K562 (cell line): ENCODE measurements at regions not wholly inside any gene's neighbourhood (a gene's known extent, or its start where the extent isn't known, plus 50 kb on each side); places are given as distances from the start of the nearest gene placed in this dataset.

ENCODE experiments used
- ATAC-seq: fragments of 200-7000 bp; cut with Tn5 transposase; 3 replicates; pipeline ENCODE4 v1.9.1; 2020; ENCODE audit warnings: moderate library complexity
- BruUV-seq: library from RNA; stranded (reverse); fragments of 400-500 nt; replicated peaks from 2 replicates; lab custom pipeline; 2021; lab: Mats Ljungman, UMichigan
- CTCF ChIA-PET: fragments of 300-600 bp; formaldehyde crosslinking; extraction: SDS; loops from one replicate; lab custom pipeline; 2021; ENCODE audit warnings: low intra/inter-chr PET ratio; lab: Yijun Ruan, JAX
- POLR2A ChIA-PET: fragments of 300-600, 350-650 bp; sonication (Branson Sonifier 250); formaldehyde crosslinking; extraction: SDS; loops from one replicate; lab custom pipeline; 2021; ENCODE audit warnings: antibody characterized with exemption, inconsistent platforms; lab: Yijun Ruan, JAX
- DNase-seq, 4 experiments: peaks; one replicate each; pipeline versions ENCODE4 v3.0.0 to v3.0.0-alpha.2; 2011 to 2018; ENCODE audit warnings: low spot score in 3 of 4, mixed read lengths in 3 of 4; ENCODE audit errors: extremely low read depth in 1 of 4
- FAIRE-seq: peaks from 2 replicates; lab custom pipeline; 2011; peaks lifted over from hg19 to GRCh38; lab: Jason Lieb, UNC
- H2AFZ ChIP-seq: 2 replicates; pipeline ENCODE4 v1.6.0; 2011; ENCODE audit warnings: low read depth, low read length, control low read depth, inconsistent platforms
- H3K27ac ChIP-seq: fragments of 200-600 bp; 3 replicates; pipeline ENCODE4 v1.8.0; 2011; ENCODE audit warnings: low read depth, mild to moderate bottlenecking, control low read depth, inconsistent platforms, low read length, moderate library complexity, mixed read lengths; ENCODE audit errors: extremely low read depth
- H3K27me3 ChIP-seq, 2 experiments: fragments of 300-600 bp in 1 of 2; 2 replicates in 1 of 2; 3 replicates in 1 of 2; pipeline versions ENCODE4 v1.6.0 to v1.8.0; 2011; ENCODE audit warnings: inconsistent platforms in 2 of 2, low read length in 2 of 2, mild to moderate bottlenecking in 1 of 2, mixed read lengths in 1 of 2, moderate library complexity in 1 of 2; ENCODE audit not compliant: control insufficient read depth in 2 of 2, insufficient read depth in 2 of 2
- H3K36me3 ChIP-seq: fragments of 300-600 bp; 3 replicates; pipeline ENCODE4 v1.8.0; 2011; ENCODE audit warnings: mild to moderate bottlenecking, low read length, inconsistent platforms; ENCODE audit not compliant: control insufficient read depth, insufficient read depth
- H3K4me1 ChIP-seq, 2 experiments: fragments of 200-600 bp in 1 of 2; replicated peaks in 1 of 2; 2 replicates in 1 of 2; 3 replicates in 1 of 2; pipeline versions ENCODE4 v1.5.1 to v1.8.0; 2011; ENCODE audit warnings: inconsistent platforms in 2 of 2, low read length in 2 of 2, mild to moderate bottlenecking in 1 of 2, mixed read lengths in 1 of 2, moderate library complexity in 1 of 2; ENCODE audit not compliant: control insufficient read depth in 2 of 2, insufficient read depth in 2 of 2
- H3K4me2 ChIP-seq: 2 replicates; pipeline ENCODE4 v1.6.1; 2011; ENCODE audit warnings: low read length, control low read depth, inconsistent platforms, mixed read lengths; ENCODE audit not compliant: insufficient read depth
- H3K4me3 ChIP-seq: fragments of 200-600 bp; sonication (generic), shearing (Covaris generic); 2 replicates; pipeline ENCODE4 v1.5.1; 2016; ENCODE audit warnings: control low read depth, inconsistent platforms
- H3K79me2 ChIP-seq: fragments of 200-600 bp; 3 replicates; pipeline ENCODE4 v1.8.0; 2011; ENCODE audit warnings: low read length, inconsistent platforms; ENCODE audit not compliant: control insufficient read depth, insufficient read depth
- H3K9ac ChIP-seq, 2 experiments: 2 replicates each; pipeline versions ENCODE4 v1.6.0 to v1.6.1; 2011; ENCODE audit warnings: low read depth in 2 of 2, low read length in 2 of 2, control low read depth in 1 of 2, inconsistent platforms in 1 of 2, mild to moderate bottlenecking in 1 of 2, mixed read lengths in 1 of 2; ENCODE audit not compliant: insufficient read depth in 1 of 2
- H3K9me1 ChIP-seq: one replicate; pipeline ENCODE4 v1.6.0; 2011; ENCODE audit warnings: inconsistent platforms, mild to moderate bottlenecking, low read length, moderate library complexity; ENCODE audit not compliant: control insufficient read depth, insufficient read depth
- H3K9me3 ChIP-seq: replicated peaks from 2 replicates; pipeline ENCODE4 v1.5.1; 2011; ENCODE audit warnings: low read depth, low read length, inconsistent platforms; ENCODE audit not compliant: control insufficient read depth, insufficient read depth
- H4K20me1 ChIP-seq: replicated peaks from 2 replicates; pipeline ENCODE4 v1.6.1; 2011; ENCODE audit warnings: low read length, inconsistent platforms, mixed read lengths; ENCODE audit not compliant: control insufficient read depth, insufficient read depth
- DPF2 ChIP-seq: fragments of 450-650 bp; IDR thresholded peaks from 2 replicates; pipeline ENCODE4 v1.6.1; 2016
- E2F8 ChIP-seq: fragments of 450-650 bp; IDR thresholded peaks from 2 replicates; pipeline ENCODE4 v1.7.1; 2018; ENCODE audit warnings: mild to moderate bottlenecking, low read depth; ENCODE audit not compliant: partially characterized antibody
- KDM1A ChIP-seq, 2 experiments: fragments of 450-650 bp; IDR thresholded peaks; 2 replicates each; pipeline ENCODE4 v1.6.1; 2016; ENCODE audit warnings: mild to moderate bottlenecking in 2 of 2
- MAZ ChIP-seq, 2 experiments: fragments of 450-650 bp in 1 of 2; sonication (generic) in 1 of 2; formaldehyde crosslinking; IDR thresholded peaks in 1 of 2; conservative IDR thresholded peaks in 1 of 2; 2 replicates each; pipeline versions ENCODE4 v1.4.0 to v1.5.0; 2020; ENCODE audit warnings: mild to moderate bottlenecking in 1 of 2, missing genetic modification reagents in 1 of 2
- NFE2L1 ChIP-seq: fragments of 450-650 bp; IDR thresholded peaks from 2 replicates; pipeline ENCODE4 v1.6.1; 2016; ENCODE audit warnings: missing genetic modification characterization, low read depth, mild to moderate bottlenecking, missing compliant biosample characterization, moderate library complexity, borderline replicate concordance
- RERE ChIP-seq: sonication (generic); formaldehyde crosslinking; IDR thresholded peaks from 2 replicates; pipeline ENCODE4 v1.8.0; 2023; ENCODE audit warnings: missing genetic modification reagents, mild to moderate bottlenecking, borderline replicate concordance
- RUNX1 ChIP-seq: sonication (generic); IDR thresholded peaks from 2 replicates; pipeline ENCODE4 v1.6.1; 2016; ENCODE audit warnings: antibody characterized with exemption, low read depth
- ZNF384 ChIP-seq: IDR thresholded peaks from 2 replicates; pipeline ENCODE4 v1.6.1; 2012; ENCODE audit warnings: low read depth, low read length, improper control_type of control experiment
- ZNF609 ChIP-seq: sonication (generic); formaldehyde crosslinking; IDR thresholded peaks from 2 replicates; pipeline ENCODE4 v1.8.1; 2023; ENCODE audit warnings: missing genetic modification reagents, mild to moderate bottlenecking, borderline replicate concordance
- WGBS: fragments of 100-300 bp; shearing (Covaris generic); methylation state at CpG from one replicate; pipeline ENCODE4 v1.1.6; 2016; ENCODE audit warnings: low coverage, mixed read lengths; ENCODE audit not compliant: insufficient coverage; ENCODE audit errors: missing lambda C conversion rate; 5-methylcytosine and 5-hydroxymethylcytosine counted together
- in situ Hi-C: fragments of 300-500 bp; cut with MboI; formaldehyde crosslinking; loops from 4 replicates; pipeline ENCODE4 v1.15.0; 2018; ENCODE audit warnings: inconsistent platforms, mixed read lengths
- intact Hi-C: fragments of 100-400 bp; cut with micrococcal nuclease; formaldehyde crosslinking; loops from 2 replicates; pipeline ENCODE4 v1.14.2; 2022

GRCh38 chr14:82420871-82421270 lies 887.2 kb upstream of the SEL1L start:
- no peak overlapping the region for H3K9ac ChIP-seq
- no peak overlapping the region for H3K4me2 ChIP-seq
- no peaks in the 10 kb centered on the region for H3K27me3 ChIP-seq
- intact Hi-C loops: no loop called here
- ChIA-PET CTCF (no interaction called here), POLR2A (no interaction called here)
- 0% methylated on average over 5 of the region's 5 CpGs for WGBS
- H3K36me3 ChIP-seq: no peaks in the 10 kb centered on the region
- no peaks in the 10 kb centered on the region for H3K4me1 ChIP-seq
- FAIRE-seq (no peak), ATAC-seq (no peak), DNase-seq (no peak)
- in situ Hi-C loops: no loop called here
- no peaks in the 10 kb centered on the region for H3K79me2 ChIP-seq
- H3K4me3 ChIP-seq: no peak overlapping the region
- no peaks in the 10 kb centered on the region for H4K20me1 ChIP-seq
- no peaks in the 10 kb centered on the region for H3K9me1 ChIP-seq
- H3K27ac ChIP-seq: no peak overlapping the region
- H3K9me3 ChIP-seq: no peaks in the 10 kb centered on the region
- no TSS peak for BruUV-seq
- H2AFZ ChIP-seq: no peak overlapping the region
- no peak for TF ChIP-seq NFE2L1 (tag)
- no peak for TF ChIP-seq RERE (CRISPR knock-in tag)
- TF ChIP-seq ZNF609 (CRISPR knock-in tag): no peak
- TF ChIP-seq ZNF384: no peak
- no peak for TF ChIP-seq KDM1A (IDR thresholded peaks at IDR 0.05)
- no peak for TF ChIP-seq DPF2
- no peak for TF ChIP-seq MAZ (CRISPR knock-in tag; conservative IDR thresholded peaks at IDR 0.05 in 1 of 2, IDR thresholded peaks at IDR 0.05 in 1 of 2)
- no peak for TF ChIP-seq RUNX1
- TF ChIP-seq E2F8: no peak
